ENCODE measurements at regions not wholly inside any gene's neighbourhood (a gene's known extent, or its start where the extent isn't known, plus 50 kb on each side); places are given as distances from the start of the nearest gene placed in this dataset.

DNA sequence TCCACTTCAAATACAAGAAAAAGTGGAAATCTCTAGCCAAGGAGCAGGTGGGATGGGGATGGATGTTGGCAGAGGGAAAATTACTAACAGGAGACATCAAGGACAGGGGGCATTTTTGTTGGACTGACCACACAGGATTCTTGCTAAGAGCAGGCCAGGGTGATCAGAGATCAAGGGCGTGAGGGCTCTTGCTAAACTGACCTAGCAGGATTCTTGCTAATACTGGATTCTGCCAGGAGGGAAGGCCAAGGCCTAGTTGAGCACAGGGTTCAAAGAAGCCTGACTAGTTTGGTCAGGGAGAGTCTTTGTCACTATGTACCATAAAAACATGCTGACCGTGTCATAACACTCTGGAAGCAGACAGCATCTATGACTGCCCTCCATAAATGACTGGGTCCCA is 442.7 kb downstream of the PID1 start:
- H3K4me3 Mint-ChIP-seq, result no peak overlapping the region
- Histone ChIP-seq H3K9me3 (ENCODE audit: control insufficient read depth in 1 of 2, insufficient read depth in 1 of 2, low read length in 2 of 2) (peaks cover 0 to 9% of the 10 kb centered on the region in 2 experiments), H3K36me3 (ENCODE audit: insufficient read depth, low read length) (no peaks in the 10 kb centered on the region), H3K4me1 (ENCODE audit: insufficient read depth, low read length) (no peaks in the 10 kb centered on the region), H3K27me3 (ENCODE audit: control insufficient read depth in 1 of 2, insufficient read depth in 2 of 2, low read length in 2 of 2) (no peaks in the 10 kb centered on the region), H3K27ac (ENCODE audit: low read depth in 1 of 2, low read length in 2 of 2) (no peak overlapping the region), H3K4me3 (ENCODE audit: low read length) (no peak overlapping the region)
- POLR2A ChIA-PET, result no interaction called here
- ATAC-seq (ENCODE audit: poor library complexity) (no peak), DNase-seq (no peak)
- no peak overlapping the region for H3K27ac Mint-ChIP-seq
- TF ChIP-seq, protein P1, sequence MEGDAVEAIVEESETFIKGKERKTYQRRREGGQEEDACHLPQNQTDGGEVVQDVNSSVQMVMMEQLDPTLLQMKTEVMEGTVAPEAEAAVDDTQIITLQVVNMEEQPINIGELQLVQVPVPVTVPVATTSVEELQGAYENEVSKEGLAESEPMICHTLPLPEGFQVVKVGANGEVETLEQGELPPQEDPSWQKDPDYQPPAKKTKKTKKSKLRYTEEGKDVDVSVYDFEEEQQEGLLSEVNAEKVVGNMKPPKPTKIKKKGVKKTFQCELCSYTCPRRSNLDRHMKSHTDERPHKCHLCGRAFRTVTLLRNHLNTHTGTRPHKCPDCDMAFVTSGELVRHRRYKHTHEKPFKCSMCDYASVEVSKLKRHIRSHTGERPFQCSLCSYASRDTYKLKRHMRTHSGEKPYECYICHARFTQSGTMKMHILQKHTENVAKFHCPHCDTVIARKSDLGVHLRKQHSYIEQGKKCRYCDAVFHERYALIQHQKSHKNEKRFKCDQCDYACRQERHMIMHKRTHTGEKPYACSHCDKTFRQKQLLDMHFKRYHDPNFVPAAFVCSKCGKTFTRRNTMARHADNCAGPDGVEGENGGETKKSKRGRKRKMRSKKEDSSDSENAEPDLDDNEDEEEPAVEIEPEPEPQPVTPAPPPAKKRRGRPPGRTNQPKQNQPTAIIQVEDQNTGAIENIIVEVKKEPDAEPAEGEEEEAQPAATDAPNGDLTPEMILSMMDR (IDR thresholded peaks at IDR 0.05), result no peak
- H3K27me3 Mint-ChIP-seq, result no peaks in the 10 kb centered on the region
- peaks cover 5% of the 10 kb centered on the region for H3K9me3 Mint-ChIP-seq
- CTCF ChIA-PET, result no interaction called here
- no peaks in the 10 kb centered on the region for H3K4me1 Mint-ChIP-seq (ENCODE audit: low read depth)
- no peaks in the 10 kb centered on the region for H3K36me3 Mint-ChIP-seq (ENCODE audit: low read depth)
- intact Hi-C loops (cut with DNase I, micrococcal nuclease), result no loop called here

DNA sequence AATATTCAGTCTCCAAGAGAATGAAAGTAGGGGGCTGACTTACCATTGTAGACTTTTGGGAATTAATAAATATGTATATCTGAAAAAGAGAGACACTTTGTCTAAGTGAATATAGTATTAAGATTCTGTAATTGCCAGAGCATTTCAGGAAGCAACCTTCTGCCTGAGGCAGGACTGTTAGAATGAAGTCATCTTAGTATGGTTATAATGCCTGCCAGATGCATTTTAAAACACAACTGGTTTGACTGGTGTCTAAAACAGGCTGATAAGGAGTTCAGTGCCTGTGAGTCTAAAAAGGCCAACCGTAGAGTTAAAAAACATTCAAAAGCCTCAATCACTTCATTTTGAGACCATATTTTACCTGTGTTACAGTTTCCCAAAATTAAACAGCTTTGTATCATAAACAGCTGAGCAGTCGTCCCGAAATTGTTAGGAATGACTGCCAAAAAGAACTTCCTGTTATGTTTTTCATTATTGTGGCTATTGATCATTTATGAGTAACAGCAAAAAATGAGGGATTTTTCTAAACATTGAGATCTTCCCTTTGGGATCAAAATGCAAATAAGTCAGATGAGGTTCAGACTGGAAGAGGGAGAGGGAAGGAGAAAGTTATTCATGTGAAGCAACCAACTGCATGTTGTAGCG is 443.9 kb downstream of the PID1 start:
- CTCF ChIA-PET, result no interaction called here

DNA sequence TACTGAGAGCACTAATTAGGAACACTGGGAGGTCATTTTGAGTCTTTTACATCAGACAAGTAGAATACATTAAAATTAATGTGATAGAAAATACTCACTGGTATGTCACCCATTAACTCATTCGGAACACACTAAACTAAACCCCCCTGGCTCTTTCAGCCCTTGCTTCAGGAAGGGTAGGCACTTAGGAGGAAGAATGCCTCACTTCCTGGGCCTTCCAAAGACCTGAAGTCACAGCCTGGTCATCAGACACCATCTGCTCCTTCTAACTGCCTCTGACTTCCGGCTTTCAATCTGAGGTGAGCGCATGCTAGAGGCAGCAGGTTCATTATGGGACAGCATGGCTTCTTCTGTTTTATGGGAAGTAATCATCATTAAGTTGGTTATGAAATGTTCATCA is 451.4 kb downstream of the PID1 start:
- ATAC-seq (ENCODE audit: poor library complexity) (no peak), DNase-seq (no peak)
- peaks cover 0 to 10% of the 10 kb centered on the region in 2 experiments for H3K9me3 ChIP-seq (ENCODE audit: control insufficient read depth in 1 of 2, insufficient read depth in 1 of 2, low read length in 2 of 2)
- no peaks in the 10 kb centered on the region for H3K36me3 Mint-ChIP-seq (ENCODE audit: low read depth)
- H3K9me3 Mint-ChIP-seq, result peaks cover 7% of the 10 kb centered on the region
- ChIA-PET CTCF (no interaction called here), POLR2A (interaction anchor here (0.6 kb wide), 1 partner anchor 142 kb away, joined by 3 read pairs; no protein-coding TSS in a partner anchor)
- H3K27me3 ChIP-seq (ENCODE audit: control insufficient read depth in 1 of 2, insufficient read depth in 2 of 2, low read length in 2 of 2), result no peaks in the 10 kb centered on the region
- no peaks in the 10 kb centered on the region for H3K4me1 Mint-ChIP-seq (ENCODE audit: low read depth)
- H3K27ac ChIP-seq (ENCODE audit: low read depth in 1 of 2, low read length in 2 of 2), result no peak overlapping the region
- no peak overlapping the region for H3K4me3 Mint-ChIP-seq
- H3K4me1 ChIP-seq (ENCODE audit: insufficient read depth, low read length), result no peaks in the 10 kb centered on the region
- H3K36me3 ChIP-seq (ENCODE audit: insufficient read depth, low read length), result no peaks in the 10 kb centered on the region
- no peaks in the 10 kb centered on the region for H3K27me3 Mint-ChIP-seq
- H3K27ac Mint-ChIP-seq, result no peak overlapping the region
- intact Hi-C loops (cut with DNase I, micrococcal nuclease), result no loop called here
- no peak overlapping the region for H3K4me3 ChIP-seq (ENCODE audit: low read length)
- TF ChIP-seq, protein P1 (IDR thresholded peaks at IDR 0.05), result no peak

More for the DNA sequence above, 443.9 kb downstream of the PID1 start:
- no peak overlapping the region for H3K27ac ChIP-seq (ENCODE audit: low read depth in 1 of 2, low read length in 2 of 2)
- POLR2A ChIA-PET, result no interaction called here
- ATAC-seq (ENCODE audit: poor library complexity), result no peak
- no peaks in the 10 kb centered on the region for H3K27me3 ChIP-seq (ENCODE audit: control insufficient read depth in 1 of 2, insufficient read depth in 2 of 2, low read length in 2 of 2)
- H3K9me3 ChIP-seq (ENCODE audit: control insufficient read depth in 1 of 2, insufficient read depth in 1 of 2, low read length in 2 of 2), result peaks cover 0 to 10% of the 10 kb centered on the region in 2 experiments
- Mint-ChIP-seq H3K27ac (no peak overlapping the region), H3K36me3 (ENCODE audit: low read depth) (no peaks in the 10 kb centered on the region), H3K27me3 (no peaks in the 10 kb centered on the region), H3K4me3 (no peak overlapping the region), H3K9me3 (peaks cover 5% of the 10 kb centered on the region), H3K4me1 (ENCODE audit: low read depth) (no peaks in the 10 kb centered on the region)
- intact Hi-C loops (cut with DNase I, micrococcal nuclease), result no loop called here
- TF ChIP-seq, protein P1 (IDR thresholded peaks at IDR 0.05), result no peak
- DNase-seq, result no peak
- no peaks in the 10 kb centered on the region for H3K36me3 ChIP-seq (ENCODE audit: insufficient read depth, low read length)
- H3K4me3 ChIP-seq (ENCODE audit: low read length), result no peak overlapping the region
- no peaks in the 10 kb centered on the region for H3K4me1 ChIP-seq (ENCODE audit: insufficient read depth, low read length)

Measured in CD4-positive, alpha-beta T cell (primary cell).